ENCODE measurements at regions not wholly inside any gene's neighbourhood (a gene's known extent, or its start where the extent isn't known, plus 50 kb on each side); places are given as distances from the start of the nearest gene placed in this dataset.

DNA sequence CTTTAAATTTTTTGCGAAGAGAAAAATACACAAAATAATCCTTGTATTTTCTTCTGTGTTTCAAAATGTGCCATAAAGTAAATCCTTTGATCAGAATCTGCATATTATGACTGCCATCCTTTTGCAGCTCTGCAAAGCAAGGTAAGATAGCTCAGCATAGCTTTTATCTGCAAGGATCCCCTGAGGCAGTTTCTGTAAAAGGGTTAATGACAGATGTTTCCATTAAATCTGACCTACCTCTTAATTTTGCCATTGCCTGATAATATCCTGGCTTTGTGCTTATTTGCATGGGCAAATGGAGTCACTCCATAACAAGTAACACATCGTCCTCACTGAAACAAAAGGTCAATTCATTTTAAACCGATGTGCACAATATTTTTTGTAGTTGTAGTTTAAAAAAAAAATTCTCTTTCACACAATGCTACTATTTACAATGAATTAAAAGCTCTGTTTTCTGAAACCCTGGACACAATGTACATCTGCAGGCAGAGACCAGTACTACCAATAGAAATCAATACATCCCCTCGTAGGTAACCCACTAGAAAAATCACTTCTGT, 108.5 kb upstream of the SOX5 start:
- no peak overlapping the region for H3K4me3 ChIP-seq (ENCODE audit: low read depth, low read length)
- H3K36me3 ChIP-seq (ENCODE audit: control insufficient read depth, insufficient read depth, low read length) = no peaks in the 10 kb centered on the region
- TF ChIP-seq, protein P1, sequence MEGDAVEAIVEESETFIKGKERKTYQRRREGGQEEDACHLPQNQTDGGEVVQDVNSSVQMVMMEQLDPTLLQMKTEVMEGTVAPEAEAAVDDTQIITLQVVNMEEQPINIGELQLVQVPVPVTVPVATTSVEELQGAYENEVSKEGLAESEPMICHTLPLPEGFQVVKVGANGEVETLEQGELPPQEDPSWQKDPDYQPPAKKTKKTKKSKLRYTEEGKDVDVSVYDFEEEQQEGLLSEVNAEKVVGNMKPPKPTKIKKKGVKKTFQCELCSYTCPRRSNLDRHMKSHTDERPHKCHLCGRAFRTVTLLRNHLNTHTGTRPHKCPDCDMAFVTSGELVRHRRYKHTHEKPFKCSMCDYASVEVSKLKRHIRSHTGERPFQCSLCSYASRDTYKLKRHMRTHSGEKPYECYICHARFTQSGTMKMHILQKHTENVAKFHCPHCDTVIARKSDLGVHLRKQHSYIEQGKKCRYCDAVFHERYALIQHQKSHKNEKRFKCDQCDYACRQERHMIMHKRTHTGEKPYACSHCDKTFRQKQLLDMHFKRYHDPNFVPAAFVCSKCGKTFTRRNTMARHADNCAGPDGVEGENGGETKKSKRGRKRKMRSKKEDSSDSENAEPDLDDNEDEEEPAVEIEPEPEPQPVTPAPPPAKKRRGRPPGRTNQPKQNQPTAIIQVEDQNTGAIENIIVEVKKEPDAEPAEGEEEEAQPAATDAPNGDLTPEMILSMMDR (IDR thresholded peaks at IDR 0.05; ENCODE audit: insufficient read depth, low read length, poor library complexity, severe bottlenecking) = no peak
- H3K27me3 ChIP-seq (ENCODE audit: control insufficient read depth, insufficient read depth, low read length) = no peaks in the 10 kb centered on the region
- DNase-seq (ENCODE audit: low read depth) = no peak

- Histone ChIP-seq H3K4me3 (ENCODE audit: low read depth, low read length) (no peak overlapping the region), H3K36me3 (ENCODE audit: control insufficient read depth, insufficient read depth, low read length) (no peaks in the 10 kb centered on the region), H3K27me3 (ENCODE audit: control insufficient read depth, insufficient read depth, low read length) (no peaks in the 10 kb centered on the region)
- TF ChIP-seq, protein P1 (IDR thresholded peaks at IDR 0.05; ENCODE audit: insufficient read depth, low read length, poor library complexity, severe bottlenecking) = no peak
- DNase-seq (ENCODE audit: low read depth) = no peak
These were observed 106.3 kb upstream of the SOX5 start for GRCh38 chr12:24055747-24056146.

DNA sequence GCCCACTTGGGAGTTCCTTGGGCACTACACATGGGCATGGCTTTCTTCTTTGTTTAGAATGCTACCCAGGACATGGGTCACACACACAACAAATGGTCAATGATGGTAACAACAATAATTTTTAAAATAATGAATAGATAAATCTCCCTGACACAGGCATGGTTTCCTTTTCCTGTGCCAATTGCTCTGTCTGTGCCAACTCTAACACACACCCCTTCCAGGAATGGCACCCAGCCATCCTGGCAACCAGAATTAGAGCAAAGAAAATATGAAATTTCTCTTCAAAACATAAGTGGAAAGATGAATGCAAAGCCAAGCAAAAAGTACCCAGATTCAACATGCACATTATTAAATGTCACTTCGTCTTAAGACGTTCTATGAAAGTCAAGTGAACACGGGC, 104.9 kb upstream of the SOX5 start:
- TF ChIP-seq, protein P1 (IDR thresholded peaks at IDR 0.05; ENCODE audit: insufficient read depth, low read length, poor library complexity, severe bottlenecking) = no peak
- Histone ChIP-seq H3K4me3 (ENCODE audit: low read depth, low read length) (no peak overlapping the region), H3K27me3 (ENCODE audit: control insufficient read depth, insufficient read depth, low read length) (no peaks in the 10 kb centered on the region), H3K36me3 (ENCODE audit: control insufficient read depth, insufficient read depth, low read length) (no peaks in the 10 kb centered on the region)
- no peak for DNase-seq (ENCODE audit: low read depth)

DNA sequence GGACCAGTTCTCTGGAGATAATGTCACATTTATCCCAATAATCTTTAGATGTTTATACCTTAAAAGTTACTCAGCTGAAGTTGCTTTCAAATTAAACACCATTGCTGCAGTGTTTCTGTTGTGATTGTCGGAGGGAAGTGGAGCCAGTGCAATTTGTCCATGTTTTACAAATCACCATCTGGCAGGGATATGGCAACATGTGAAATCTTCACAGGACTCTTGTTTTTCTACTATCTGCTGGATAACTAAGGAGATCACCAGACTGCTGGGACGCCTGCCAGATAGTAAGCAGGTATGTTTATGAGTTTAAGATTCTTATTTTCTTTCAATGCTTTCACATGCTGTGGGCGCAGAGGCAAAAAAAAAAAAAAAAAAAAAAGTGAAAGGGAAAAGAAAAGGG, 100.3 kb upstream of the SOX5 start:
- H3K4me3 ChIP-seq (ENCODE audit: low read depth, low read length) = no peak overlapping the region
- TF ChIP-seq, protein P1 (IDR thresholded peaks at IDR 0.05; ENCODE audit: insufficient read depth, low read length, poor library complexity, severe bottlenecking) = no peak
- no peaks in the 10 kb centered on the region for H3K27me3 ChIP-seq (ENCODE audit: control insufficient read depth, insufficient read depth, low read length)
- no peaks in the 10 kb centered on the region for H3K36me3 ChIP-seq (ENCODE audit: control insufficient read depth, insufficient read depth, low read length)
- no peak for DNase-seq (ENCODE audit: low read depth)

DNA sequence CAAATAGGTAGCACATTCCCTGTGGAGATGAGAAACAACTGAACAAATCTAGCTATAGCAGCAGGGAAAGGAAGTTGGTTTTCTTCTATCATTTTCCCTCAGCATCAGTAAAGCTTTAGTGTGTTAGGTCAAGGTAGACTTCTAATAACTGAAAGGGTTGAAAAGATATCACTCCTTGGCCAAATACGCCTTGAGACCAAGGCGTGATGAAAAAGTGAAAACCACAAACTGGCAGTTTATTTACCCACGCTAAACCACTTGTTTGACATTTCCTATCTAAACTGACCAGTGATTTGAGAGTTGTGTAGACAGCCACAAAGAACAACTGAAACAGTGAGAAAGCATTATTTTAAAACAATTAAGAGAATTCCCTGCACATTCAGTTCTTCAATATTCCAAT, 99.6 kb upstream of the SOX5 start:
- no peaks in the 10 kb centered on the region for H3K36me3 ChIP-seq (ENCODE audit: control insufficient read depth, insufficient read depth, low read length)
- H3K4me3 ChIP-seq (ENCODE audit: low read depth, low read length) = no peak overlapping the region
- TF ChIP-seq, protein P1 (IDR thresholded peaks at IDR 0.05; ENCODE audit: insufficient read depth, low read length, poor library complexity, severe bottlenecking) = no peak
- H3K27me3 ChIP-seq (ENCODE audit: control insufficient read depth, insufficient read depth, low read length) = no peaks in the 10 kb centered on the region
- no peak for DNase-seq (ENCODE audit: low read depth)

DNA sequence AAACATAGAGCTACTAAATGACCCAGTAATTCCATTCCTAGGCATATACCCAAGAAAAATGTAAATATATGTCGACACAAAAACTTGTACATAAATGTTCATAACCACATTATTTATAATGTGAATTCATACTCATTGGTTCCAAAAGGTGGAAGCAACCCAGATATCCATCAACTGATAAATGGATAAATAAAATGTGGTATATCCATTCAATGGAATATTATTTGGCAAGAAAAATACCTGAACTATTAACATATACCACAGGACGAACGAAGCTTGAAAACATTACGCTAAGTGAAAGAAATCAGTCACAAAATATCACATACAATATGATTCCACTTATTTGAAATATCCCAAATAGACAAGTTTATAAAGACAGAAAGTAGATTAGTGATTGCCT, 99.0 kb upstream of the SOX5 start:
- TF ChIP-seq, protein P1 (IDR thresholded peaks at IDR 0.05; ENCODE audit: insufficient read depth, low read length, poor library complexity, severe bottlenecking) = no peak
- Histone ChIP-seq H3K36me3 (ENCODE audit: control insufficient read depth, insufficient read depth, low read length) (no peaks in the 10 kb centered on the region), H3K4me3 (ENCODE audit: low read depth, low read length) (no peak overlapping the region), H3K27me3 (ENCODE audit: control insufficient read depth, insufficient read depth, low read length) (no peaks in the 10 kb centered on the region)
- DNase-seq (ENCODE audit: low read depth) = no peak

All from kidney epithelial cell (primary cell).